ENCODE measurements at regions not wholly inside any gene's neighbourhood (a gene's known extent, or its start where the extent isn't known, plus 50 kb on each side); places are given as distances from the start of the nearest gene placed in this dataset.

DNA sequence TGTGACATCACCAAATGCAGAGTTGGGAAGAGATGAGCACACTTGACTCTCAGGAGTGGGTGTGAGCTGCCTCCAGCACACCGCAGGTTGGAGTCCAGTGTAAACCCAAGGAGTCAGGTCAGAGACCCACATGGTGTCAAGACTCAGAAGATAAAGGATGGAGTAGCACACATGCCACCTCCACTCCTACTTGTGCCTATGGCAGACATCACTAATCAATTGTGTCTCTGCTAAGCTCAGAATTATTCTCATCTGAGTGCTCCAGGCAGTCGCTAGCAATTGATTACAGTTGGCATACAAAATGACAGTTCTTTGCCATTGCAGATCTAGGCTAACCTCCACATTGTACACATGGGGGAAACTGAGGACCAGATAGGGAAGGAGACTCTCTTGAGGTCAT lies 187.1 kb downstream of the RPS24 start:
- H3K79me2 ChIP-seq (ENCODE audit: control insufficient read depth, insufficient read depth, low read length), result no peaks in the 10 kb centered on the region
- ChIA-PET CTCF (interaction anchor here (1.0 kb wide), 1 partner anchor 40 kb away, joined by 3 read pairs; no protein-coding TSS in a partner anchor), POLR2A (no interaction called here)
- ATAC-seq (ENCODE audit: low read depth), result no peak
- no peak overlapping the region for H3K27ac ChIP-seq (ENCODE audit: low read length in 2 of 2)
- H2AFZ ChIP-seq (ENCODE audit: insufficient read depth, low read depth, low read length, poor library complexity, severe bottlenecking), result no peak overlapping the region
- no peak overlapping the region for H3K4me2 ChIP-seq (replicated peaks; ENCODE audit: low read depth, low read length, poor library complexity, severe bottlenecking)
- no peak overlapping the region for H3K9ac ChIP-seq (ENCODE audit: low read length)
- Mint-ChIP-seq H3K27me3 (peaks cover 23% of the 10 kb centered on the region), H3K4me3 (no peak overlapping the region), H3K27ac (no peak overlapping the region), H3K4me1 (no peaks in the 10 kb centered on the region), H3K9me3 (ENCODE audit: insufficient read depth) (no peaks in the 10 kb centered on the region)
- H3K36me3 ChIP-seq (replicated peaks in 1 of 2; ENCODE audit: control extremely low read depth in 1 of 2, control insufficient read depth in 1 of 2, extremely low read depth in 1 of 2, insufficient read depth in 2 of 2, low read length in 1 of 2), result no peaks in the 10 kb centered on the region
- no peak for TF ChIP-seq EZH2 (IDR thresholded peaks at IDR 0.05; ENCODE audit: borderline replicate concordance, insufficient read depth, low read depth, low read length, poor library complexity, severe bottlenecking)
- TF ChIP-seq, protein P1, sequence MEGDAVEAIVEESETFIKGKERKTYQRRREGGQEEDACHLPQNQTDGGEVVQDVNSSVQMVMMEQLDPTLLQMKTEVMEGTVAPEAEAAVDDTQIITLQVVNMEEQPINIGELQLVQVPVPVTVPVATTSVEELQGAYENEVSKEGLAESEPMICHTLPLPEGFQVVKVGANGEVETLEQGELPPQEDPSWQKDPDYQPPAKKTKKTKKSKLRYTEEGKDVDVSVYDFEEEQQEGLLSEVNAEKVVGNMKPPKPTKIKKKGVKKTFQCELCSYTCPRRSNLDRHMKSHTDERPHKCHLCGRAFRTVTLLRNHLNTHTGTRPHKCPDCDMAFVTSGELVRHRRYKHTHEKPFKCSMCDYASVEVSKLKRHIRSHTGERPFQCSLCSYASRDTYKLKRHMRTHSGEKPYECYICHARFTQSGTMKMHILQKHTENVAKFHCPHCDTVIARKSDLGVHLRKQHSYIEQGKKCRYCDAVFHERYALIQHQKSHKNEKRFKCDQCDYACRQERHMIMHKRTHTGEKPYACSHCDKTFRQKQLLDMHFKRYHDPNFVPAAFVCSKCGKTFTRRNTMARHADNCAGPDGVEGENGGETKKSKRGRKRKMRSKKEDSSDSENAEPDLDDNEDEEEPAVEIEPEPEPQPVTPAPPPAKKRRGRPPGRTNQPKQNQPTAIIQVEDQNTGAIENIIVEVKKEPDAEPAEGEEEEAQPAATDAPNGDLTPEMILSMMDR (IDR thresholded peaks at IDR 0.05), result no peak
- peaks cover 0 to 13% (median 0%) of the 10 kb centered on the region in 4 experiments for H3K27me3 ChIP-seq (replicated peaks in 1 of 4; ENCODE audit: control extremely low read depth in 1 of 4, control insufficient read depth in 3 of 4, insufficient read depth in 4 of 4, low read length in 3 of 4)
- no peaks in the 10 kb centered on the region for H3K4me1 ChIP-seq (ENCODE audit: control insufficient read depth in 2 of 2, insufficient read depth in 2 of 2, low read length in 2 of 2)
- 83% methylated on average over 1 of the region's 2 CpGs for WGBS (ENCODE audit: insufficient coverage)
- no peaks in the 10 kb centered on the region for H4K20me1 ChIP-seq (ENCODE audit: control insufficient read depth, insufficient read depth, low read length, poor library complexity, severe bottlenecking)
- no peak for DNase-seq
- H3K4me3 ChIP-seq (ENCODE audit: control extremely low read depth in 1 of 5, extremely low read depth in 1 of 5, insufficient read depth in 1 of 5, low read depth in 2 of 5, low read length in 4 of 5), result no peak overlapping the region
- H3K9me3 ChIP-seq (ENCODE audit: control extremely low read depth in 1 of 3, control insufficient read depth in 2 of 3, insufficient read depth in 1 of 3, low read length in 2 of 3), result peaks cover 0 to 13% (median 0%) of the 10 kb centered on the region in 3 donors
- intact Hi-C loops (cut with micrococcal nuclease), result no loop called here

DNA sequence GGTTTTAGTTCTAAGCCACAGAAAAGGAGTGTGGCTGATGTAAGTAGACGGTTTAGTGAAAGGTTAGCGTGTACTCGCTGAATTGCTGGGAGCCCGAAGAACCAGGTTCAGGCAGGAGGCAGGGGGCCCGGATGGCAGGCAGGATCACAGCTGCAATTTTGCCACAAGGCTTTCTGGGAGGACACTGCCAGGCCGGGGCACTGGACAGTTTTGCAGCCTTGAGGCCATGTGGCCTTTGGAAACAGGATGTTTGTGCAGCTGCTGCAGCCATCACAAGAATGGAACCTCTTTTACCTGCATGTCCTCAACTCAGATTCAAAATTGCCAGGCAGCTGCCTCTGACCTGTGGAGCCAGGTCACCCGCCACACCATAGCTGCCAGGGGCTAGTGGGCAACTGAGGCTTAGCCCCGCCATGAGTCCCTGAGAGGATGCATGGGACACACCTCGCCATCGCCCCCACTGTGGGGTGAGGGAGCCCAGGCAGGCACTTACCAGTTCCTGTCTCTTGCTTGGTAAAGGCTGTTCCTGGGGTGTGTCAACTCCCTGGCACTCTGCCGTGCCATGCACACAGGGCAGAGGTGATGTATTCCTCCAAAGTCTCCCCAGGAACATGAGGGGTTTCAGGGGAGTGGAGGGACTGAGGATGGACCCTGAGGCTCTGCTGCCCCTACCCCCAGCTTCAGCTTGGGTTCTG lies 188.6 kb downstream of the RPS24 start:
- Histone ChIP-seq H2AFZ (ENCODE audit: insufficient read depth, low read depth, low read length, poor library complexity, severe bottlenecking) (no peak overlapping the region), H3K4me2 (replicated peaks; ENCODE audit: low read depth, low read length, poor library complexity, severe bottlenecking) (no peak overlapping the region), H3K9me3 (ENCODE audit: control extremely low read depth in 1 of 3, control insufficient read depth in 2 of 3, insufficient read depth in 1 of 3, low read length in 2 of 3) (peaks cover 0 to 13% (median 0%) of the 10 kb centered on the region in 3 donors), H4K20me1 (ENCODE audit: control insufficient read depth, insufficient read depth, low read length, poor library complexity, severe bottlenecking) (no peaks in the 10 kb centered on the region), H3K79me2 (ENCODE audit: control insufficient read depth, insufficient read depth, low read length) (no peaks in the 10 kb centered on the region), H3K4me1 (ENCODE audit: control insufficient read depth in 2 of 2, insufficient read depth in 2 of 2, low read length in 2 of 2) (no peaks in the 10 kb centered on the region), H3K36me3 (replicated peaks in 1 of 2; ENCODE audit: control extremely low read depth in 1 of 2, control insufficient read depth in 1 of 2, extremely low read depth in 1 of 2, insufficient read depth in 2 of 2, low read length in 1 of 2) (no peaks in the 10 kb centered on the region), H3K4me3 (ENCODE audit: control extremely low read depth in 1 of 5, extremely low read depth in 1 of 5, insufficient read depth in 1 of 5, low read depth in 2 of 5, low read length in 4 of 5) (no peak overlapping the region), H3K9ac (ENCODE audit: low read length) (no peak overlapping the region), H3K27me3 (replicated peaks in 1 of 4; ENCODE audit: control extremely low read depth in 1 of 4, control insufficient read depth in 3 of 4, insufficient read depth in 4 of 4, low read length in 3 of 4) (peaks cover 0 to 8% (median 0%) of the 10 kb centered on the region in 4 experiments), H3K27ac (ENCODE audit: low read length in 2 of 2) (no peak overlapping the region)
- WGBS (ENCODE audit: insufficient coverage), result 88% methylated on average over 11 of the region's 11 CpGs
- ChIA-PET CTCF (no interaction called here), POLR2A (no interaction called here)
- intact Hi-C loops (cut with micrococcal nuclease), result no loop called here
- Mint-ChIP-seq H3K4me3 (no peak overlapping the region), H3K9me3 (ENCODE audit: insufficient read depth) (no peaks in the 10 kb centered on the region), H3K4me1 (no peaks in the 10 kb centered on the region), H3K27me3 (peaks cover 22% of the 10 kb centered on the region), H3K27ac (no peak overlapping the region)
- ATAC-seq (ENCODE audit: low read depth) (no peak), DNase-seq (no peak)
- TF ChIP-seq EZH2 (IDR thresholded peaks at IDR 0.05; ENCODE audit: borderline replicate concordance, insufficient read depth, low read depth, low read length, poor library complexity, severe bottlenecking), result no peak
- TF ChIP-seq, protein P1 (IDR thresholded peaks at IDR 0.05), result no peak
